ENCODE measurements at regions not wholly inside any gene's neighbourhood (a gene's known extent, or its start where the extent isn't known, plus 50 kb on each side); places are given as distances from the start of the nearest gene placed in this dataset.
"Not testable (repeated sequence)": the region's sequence is repeated elsewhere in the genome, so short reads cannot be mapped to it uniquely, and the experiment has no call there.

DNA sequence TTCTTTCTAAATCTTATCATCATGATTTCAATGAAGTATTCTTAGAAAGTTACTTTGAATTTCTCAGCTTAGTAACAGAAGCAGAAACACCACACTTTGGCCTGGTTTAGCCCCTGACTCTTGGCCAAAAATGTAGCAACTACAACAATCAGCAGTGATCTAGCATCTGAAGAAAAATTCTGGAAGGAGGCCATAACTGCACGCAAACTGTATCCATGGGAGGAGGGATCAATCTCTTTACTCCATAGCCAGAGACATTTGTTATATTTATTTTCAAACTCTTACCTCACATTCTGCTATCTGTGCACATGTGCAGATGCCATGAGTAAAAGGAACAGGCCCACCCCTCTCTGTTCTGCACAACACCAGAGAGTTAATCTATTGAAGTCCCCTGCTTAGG, 251.0 kb upstream of the P2RY1 start:
- FAIRE-seq: no peak

DNA sequence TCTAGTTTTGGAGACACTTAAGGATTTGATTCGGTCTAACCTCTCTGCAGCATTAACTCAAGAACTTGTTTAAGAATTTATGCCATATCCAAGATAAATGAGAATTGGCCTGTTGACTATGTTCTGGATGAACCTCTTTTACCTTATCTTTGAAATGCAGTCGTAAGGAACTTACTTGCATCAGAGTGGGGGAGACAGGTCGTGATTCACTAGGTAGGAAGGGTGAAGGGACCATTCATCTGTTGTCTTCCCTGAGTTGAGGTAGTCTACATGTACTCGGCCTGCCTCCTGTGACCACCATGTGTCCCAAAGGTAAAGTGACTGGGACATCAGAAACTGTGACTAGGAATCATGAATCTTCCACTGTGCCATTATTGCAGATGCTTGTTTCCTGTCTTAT, 248.0 kb upstream of the P2RY1 start:
- FAIRE-seq: no peak

- no peak for FAIRE-seq
Measured at GRCh38 chr3:152587861-152588260, 247.1 kb upstream of the P2RY1 start.

- FAIRE-seq: no peak
Measured at GRCh38 chr3:152589644-152590043, 245.3 kb upstream of the P2RY1 start.

DNA sequence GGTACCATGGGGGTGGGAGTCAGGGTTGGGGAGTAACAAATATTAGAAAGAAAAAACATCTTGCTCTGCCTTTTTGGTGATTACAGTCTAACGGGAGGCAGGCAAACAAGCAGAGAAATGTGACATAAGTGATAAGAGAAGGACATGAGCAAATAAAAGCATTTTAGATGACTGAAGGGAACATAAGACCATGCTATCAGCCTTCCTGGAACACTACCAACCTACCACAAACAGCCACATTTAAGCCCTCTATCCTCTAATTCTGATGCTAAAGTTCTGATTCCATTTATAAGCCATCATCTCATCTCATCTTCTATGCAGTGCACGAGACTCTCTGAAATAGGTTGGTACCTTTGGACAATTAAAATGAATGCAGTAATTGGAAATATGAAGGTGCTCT, 243.4 kb upstream of the P2RY1 start:
- FAIRE-seq: no peak

GRCh38 chr3:152593242-152593641, 241.7 kb upstream of the P2RY1 start:
- no peak for FAIRE-seq

DNA sequence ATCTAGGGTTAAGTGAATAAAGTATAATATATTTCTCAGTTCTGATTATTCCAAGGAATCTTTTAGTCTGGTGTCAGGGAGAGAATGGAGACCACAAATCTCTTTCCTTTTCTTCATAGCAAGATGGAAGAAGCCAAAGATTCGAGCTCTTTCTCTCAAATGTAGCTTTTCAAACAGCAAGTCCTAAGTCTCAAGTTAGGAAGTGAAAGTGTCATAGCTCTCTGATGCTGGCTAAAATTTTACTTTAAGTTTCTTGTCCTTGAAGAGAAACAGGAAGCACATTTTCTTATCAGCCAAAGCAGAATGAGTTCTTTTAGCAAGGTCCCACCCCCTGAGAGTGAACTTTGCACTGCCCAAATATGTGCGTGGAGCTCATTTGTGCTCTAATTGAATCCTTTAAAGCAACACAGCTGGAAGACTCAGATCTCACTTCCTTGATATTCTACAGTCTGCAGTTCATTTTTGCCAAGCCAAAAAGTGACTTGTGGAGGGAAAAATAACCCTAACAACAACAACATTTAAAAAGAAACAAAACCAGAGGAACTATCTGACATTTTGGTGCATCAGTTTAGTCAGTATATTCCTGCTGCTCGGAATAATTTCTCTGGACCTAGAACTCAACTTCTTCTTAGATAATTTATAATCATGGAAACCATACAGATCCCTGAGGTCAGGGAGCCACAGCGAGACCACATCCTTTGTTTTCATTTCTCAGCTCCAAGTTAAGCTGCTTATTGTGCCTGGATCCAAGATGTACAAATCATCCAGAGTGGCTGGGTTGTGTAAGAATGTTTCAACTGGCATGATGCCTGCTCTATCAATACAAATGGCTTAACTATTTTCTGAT, 238.7 kb upstream of the P2RY1 start:
- FAIRE-seq: no peak

GRCh38 chr3:152596832-152597231, 238.1 kb upstream of the P2RY1 start:
- not testable (repeated sequence) for FAIRE-seq

DNA sequence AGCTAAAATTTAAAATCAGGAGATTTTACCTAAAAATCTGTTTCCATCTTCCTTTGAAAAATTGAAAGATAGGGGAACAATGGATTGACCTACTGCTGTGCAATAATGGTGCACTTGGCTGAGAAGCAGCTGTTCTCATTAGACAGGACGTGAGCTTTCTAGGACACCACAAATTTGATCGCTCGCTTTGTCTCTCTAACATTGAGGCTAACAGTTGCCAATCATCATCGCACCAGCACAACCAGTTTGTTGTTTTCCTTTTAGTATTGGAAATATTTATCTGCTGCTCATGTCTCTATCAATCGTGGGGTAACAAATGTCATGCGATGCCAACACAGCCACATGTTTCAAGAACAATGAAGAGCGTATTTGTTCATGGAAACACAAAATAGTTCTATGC, 228.8 kb upstream of the P2RY1 start:
- no peak for FAIRE-seq

DNA sequence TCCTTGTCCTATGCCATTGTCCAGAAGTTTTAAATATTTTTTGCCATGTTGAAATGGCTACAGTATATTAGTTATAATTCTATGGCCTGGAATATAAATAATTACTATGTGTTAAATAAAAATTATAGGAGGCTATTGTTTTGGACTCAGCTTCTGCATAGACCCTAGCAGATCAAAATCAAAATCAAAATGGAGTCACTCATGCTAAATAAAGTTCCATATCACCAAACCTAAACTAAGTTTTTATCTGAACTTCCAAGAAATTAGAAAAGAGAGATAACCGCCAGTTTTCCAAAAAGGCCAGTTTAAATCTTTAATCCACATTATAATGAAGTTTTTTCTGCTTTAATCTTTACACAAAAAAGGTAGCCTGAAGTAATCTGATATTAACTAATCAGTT, 227.8 kb upstream of the P2RY1 start:
- no peak for FAIRE-seq

GRCh38 chr3:152608696-152609594, 226.0 kb upstream of the P2RY1 start:
- no peak for FAIRE-seq

DNA sequence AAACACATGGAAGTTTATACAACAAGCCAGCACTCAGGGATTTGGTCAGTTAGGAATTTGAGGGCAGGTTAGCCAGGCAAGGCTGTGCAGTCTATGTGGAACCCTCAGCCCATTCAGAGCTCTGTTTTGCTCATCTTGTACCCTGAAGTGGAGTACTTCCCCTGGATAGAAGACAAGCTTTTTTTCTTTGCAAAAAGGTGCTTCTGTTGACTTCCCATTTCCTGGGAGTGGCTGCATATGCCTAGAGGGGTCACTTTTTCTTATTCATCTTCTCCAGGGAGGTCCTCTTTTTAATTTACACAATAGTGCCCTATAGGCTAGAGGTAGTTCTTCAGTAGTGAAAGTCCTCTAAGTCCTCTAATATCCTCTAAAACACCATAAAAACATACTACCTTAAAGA, 225.0 kb upstream of the P2RY1 start:
- no peak for FAIRE-seq

DNA sequence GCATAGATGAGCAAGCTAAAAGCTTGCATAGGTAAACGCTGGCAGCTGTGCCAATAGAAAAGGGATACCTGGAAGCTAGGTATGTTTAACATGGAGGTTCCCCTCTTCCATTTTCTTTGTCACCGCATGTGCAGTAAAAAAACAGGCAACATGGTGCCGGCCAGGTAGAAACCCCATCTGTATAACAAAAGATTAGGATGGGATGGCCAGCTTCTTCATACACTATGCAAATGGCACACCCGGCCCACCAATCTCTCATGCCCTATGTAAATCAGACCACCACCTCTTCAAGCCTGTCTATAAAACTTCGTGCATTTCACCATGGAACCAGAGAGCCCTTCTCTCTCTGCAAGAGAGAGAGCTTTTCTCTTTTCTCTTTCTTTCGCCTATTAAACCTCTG, 224.3 kb upstream of the P2RY1 start:
- FAIRE-seq: no peak

GRCh38 chr3:152611905-152612304, 223.0 kb upstream of the P2RY1 start:
- no peak for FAIRE-seq

- FAIRE-seq: no peak
Measured at GRCh38 chr3:152613851-152614250, 221.1 kb upstream of the P2RY1 start.

- FAIRE-seq: no peak
Measured at GRCh38 chr3:152615681-152616080, 219.2 kb upstream of the P2RY1 start.

DNA sequence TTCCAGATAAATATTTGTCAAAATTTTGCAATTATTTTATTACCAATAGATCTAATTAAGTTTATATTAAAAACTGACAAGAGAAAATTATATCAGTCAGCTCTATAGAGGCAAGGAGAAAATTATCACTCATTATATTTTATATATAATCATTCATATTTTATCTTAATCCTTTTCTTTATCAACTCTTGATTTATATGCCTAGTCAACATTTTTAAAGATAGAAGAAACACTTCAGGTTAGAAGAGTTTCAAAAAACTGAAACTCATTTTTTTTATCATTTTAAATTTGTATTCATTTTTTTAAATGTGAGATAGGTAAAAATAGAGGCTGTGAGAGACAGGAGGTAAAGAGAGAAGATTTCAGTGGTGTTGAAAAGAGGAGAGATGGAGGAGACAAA, 217.3 kb upstream of the P2RY1 start:
- FAIRE-seq: no peak

DNA sequence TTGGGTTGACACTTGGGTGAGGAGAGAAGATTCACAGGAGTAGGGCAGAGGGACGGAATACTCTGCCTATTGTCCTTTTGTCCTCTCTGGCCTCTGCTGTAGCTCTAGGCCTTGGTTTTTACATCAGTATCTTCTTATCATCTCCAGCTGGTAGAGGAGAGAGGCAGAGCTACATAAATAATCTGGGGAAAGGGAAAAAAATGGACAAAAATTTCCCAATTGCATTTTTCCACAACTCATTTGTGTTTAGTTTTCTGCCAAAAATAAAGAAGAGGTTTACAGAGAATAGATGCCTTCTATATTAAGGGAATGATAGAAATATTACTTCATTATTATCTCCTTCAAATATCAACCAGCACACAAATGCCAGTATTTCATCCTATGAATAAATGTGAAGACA, 216.4 kb upstream of the P2RY1 start:
- FAIRE-seq: no peak

DNA sequence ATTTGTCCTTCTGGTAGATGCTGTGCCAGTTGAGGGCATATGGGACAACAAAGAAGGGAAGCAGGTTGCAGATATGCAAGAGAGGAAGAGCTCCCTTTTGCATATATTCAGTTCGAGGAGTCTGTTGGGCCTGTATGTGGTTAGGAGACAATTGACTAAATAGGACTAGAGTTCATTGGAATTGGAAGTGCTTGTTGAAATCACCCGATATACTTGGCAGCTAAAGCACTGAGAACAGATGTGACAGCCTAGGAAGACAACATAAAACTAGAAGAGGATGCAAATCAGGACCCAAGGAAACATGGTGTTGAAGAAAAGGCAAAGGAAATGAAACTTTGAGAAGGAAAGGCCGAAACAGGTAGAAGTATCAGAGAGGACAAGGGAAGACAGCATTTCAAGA, 215.2 kb upstream of the P2RY1 start:
- no peak for FAIRE-seq

DNA sequence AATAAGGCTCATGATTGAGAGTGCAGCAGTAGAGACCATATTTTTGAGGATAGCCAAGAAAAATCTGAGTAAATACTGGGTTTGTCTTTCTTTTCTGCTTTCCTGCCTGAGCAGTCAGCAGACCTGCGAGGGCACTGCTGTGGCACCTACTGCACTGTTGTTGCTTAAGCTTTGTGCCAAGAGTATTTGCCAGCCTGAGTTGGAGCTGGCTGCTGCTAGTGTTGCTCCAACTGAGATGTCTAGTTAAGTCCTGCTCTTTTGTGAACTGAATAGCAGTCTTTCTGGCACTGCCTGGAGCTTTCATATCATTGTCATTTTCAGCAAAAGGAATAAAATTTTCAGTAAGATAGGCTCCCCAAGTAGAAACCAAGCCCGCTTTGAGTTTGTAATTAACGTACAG, 214.5 kb upstream of the P2RY1 start:
- no peak for FAIRE-seq

DNA sequence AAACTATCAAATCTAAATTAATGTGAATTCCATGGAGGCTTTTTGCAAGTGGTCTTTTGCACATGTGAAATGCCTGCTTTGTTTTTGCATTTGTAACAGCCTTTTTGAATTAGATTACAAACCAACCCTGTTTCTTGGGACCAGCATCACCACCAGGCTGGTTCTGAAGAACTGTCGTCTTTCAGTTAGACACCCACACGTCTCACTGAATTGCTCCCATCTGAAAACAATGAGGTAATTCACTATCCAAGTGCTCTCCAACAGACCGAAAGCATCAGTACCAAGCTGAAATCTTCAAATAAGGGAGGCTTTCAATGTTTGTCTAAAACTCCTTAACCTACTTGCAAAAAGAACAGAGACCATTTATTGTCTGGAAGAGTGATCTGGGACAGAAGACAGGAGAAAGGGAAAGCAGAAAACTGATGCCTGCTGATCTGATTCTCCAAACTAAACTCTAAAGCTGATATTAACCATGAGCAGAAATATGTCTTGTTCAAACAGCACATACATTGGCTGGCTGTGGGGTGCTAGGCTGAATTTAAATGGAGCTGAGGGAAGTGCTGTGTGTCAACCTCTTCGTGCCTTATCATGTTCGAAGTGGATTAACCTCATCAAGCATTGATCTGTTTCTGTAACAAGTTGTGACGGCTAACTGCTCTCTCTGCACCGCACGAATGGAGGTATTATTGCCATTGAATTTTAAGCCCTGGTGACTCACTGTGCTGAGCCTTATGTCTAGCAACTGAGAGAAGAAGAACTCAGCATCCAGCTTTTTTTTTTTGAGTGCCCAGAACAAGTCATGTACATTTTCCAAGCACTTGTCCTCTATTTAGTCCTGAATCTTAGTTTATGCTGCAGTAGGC, 213.7 kb upstream of the P2RY1 start:
- no peak for FAIRE-seq

GRCh38 chr3:152621967-152622810, 212.7 kb upstream of the P2RY1 start:
- no peak for FAIRE-seq
